ENCODE measurements at regions not wholly inside any gene's neighbourhood (a gene's known extent, or its start where the extent isn't known, plus 50 kb on each side); places are given as distances from the start of the nearest gene placed in this dataset.

DNA sequence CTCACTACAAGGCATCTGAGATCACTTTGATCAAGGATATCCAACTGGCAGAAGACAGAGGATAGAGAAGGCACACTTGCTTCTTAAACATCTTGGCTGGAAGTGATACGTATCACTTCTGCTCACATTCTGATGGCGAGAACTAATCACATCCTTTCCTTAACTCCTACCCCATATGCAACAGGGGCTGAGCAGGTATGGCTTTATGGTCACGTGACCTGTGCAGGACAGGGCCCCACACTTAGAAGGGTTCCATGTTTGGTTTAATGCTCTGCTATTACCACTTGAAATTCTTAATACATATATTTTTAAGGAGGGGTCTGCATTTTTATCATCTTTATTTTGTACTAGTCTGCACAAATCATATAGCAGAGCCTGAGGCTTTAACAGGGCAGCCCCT lies 177.3 kb downstream of the SLC15A5 start:
- no peaks in the 10 kb centered on the region for H3K27me3 ChIP-seq
- TF ChIP-seq, protein P1, sequence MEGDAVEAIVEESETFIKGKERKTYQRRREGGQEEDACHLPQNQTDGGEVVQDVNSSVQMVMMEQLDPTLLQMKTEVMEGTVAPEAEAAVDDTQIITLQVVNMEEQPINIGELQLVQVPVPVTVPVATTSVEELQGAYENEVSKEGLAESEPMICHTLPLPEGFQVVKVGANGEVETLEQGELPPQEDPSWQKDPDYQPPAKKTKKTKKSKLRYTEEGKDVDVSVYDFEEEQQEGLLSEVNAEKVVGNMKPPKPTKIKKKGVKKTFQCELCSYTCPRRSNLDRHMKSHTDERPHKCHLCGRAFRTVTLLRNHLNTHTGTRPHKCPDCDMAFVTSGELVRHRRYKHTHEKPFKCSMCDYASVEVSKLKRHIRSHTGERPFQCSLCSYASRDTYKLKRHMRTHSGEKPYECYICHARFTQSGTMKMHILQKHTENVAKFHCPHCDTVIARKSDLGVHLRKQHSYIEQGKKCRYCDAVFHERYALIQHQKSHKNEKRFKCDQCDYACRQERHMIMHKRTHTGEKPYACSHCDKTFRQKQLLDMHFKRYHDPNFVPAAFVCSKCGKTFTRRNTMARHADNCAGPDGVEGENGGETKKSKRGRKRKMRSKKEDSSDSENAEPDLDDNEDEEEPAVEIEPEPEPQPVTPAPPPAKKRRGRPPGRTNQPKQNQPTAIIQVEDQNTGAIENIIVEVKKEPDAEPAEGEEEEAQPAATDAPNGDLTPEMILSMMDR (IDR thresholded peaks at IDR 0.05) = no peak
- no peak for TF ChIP-seq POLR2A (IDR thresholded peaks at IDR 0.05)
- no peak overlapping the region for H3K4me3 ChIP-seq
- no peak overlapping the region for H3K27ac ChIP-seq
- H3K4me1 ChIP-seq = no peaks in the 10 kb centered on the region
- ATAC-seq (no peak), DNase-seq (no peak)
- 60 to 93% methylated on average over 3 of the region's 3 CpGs for WGBS, 2 donors
- intact Hi-C loops (cut with DNase I) = no loop called here
- no peaks in the 10 kb centered on the region for H3K9me3 ChIP-seq
- no peaks in the 10 kb centered on the region for H3K36me3 ChIP-seq (replicated peaks in 1 of 2; ENCODE audit: insufficient read depth in 1 of 2, low read depth in 2 of 2)

DNA sequence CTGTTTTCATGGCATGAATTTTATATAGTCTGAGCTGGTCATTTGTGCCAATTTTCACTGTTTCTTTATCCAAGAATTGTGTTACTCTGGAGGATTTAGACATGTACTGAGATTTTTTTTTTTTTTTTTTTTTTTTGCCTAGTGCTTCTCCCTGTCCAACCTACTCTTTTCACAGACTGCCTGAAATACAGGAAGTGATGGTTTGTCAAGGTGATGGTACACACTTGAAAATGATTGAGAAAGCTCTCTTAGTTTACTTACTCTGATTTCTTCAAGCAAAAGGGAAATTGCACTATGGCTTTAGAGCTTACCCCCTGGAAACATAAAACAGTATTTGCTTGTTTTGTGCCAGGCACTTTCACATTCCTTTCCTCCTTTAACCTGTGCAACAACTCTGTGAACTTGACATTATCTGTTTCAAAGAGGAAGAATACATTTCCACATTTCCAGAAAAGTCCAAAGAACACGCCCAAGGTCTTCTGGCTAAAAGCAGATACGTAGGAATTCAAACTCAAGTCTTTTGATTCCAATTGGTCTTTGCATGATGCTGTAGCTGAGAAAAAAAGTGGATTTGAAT lies 181.1 kb downstream of the SLC15A5 start:
- 69 to 78% methylated on average over 2 of the region's 2 CpGs for WGBS, 2 donors
- intact Hi-C loops (cut with DNase I) = no loop called here
- TF ChIP-seq POLR2A (IDR thresholded peaks at IDR 0.05) = no peak
- TF ChIP-seq, protein P1 (IDR thresholded peaks at IDR 0.05) = no peak
- DNase-seq (no peak), ATAC-seq (no peak)
- H3K27me3 ChIP-seq = no peaks in the 10 kb centered on the region
- no peaks in the 10 kb centered on the region for H3K36me3 ChIP-seq (replicated peaks in 1 of 2; ENCODE audit: insufficient read depth in 1 of 2, low read depth in 2 of 2)
- H3K9me3 ChIP-seq = no peaks in the 10 kb centered on the region
- H3K27ac ChIP-seq = no peak overlapping the region
- no peaks in the 10 kb centered on the region for H3K4me1 ChIP-seq
- no peak overlapping the region for H3K4me3 ChIP-seq

DNA sequence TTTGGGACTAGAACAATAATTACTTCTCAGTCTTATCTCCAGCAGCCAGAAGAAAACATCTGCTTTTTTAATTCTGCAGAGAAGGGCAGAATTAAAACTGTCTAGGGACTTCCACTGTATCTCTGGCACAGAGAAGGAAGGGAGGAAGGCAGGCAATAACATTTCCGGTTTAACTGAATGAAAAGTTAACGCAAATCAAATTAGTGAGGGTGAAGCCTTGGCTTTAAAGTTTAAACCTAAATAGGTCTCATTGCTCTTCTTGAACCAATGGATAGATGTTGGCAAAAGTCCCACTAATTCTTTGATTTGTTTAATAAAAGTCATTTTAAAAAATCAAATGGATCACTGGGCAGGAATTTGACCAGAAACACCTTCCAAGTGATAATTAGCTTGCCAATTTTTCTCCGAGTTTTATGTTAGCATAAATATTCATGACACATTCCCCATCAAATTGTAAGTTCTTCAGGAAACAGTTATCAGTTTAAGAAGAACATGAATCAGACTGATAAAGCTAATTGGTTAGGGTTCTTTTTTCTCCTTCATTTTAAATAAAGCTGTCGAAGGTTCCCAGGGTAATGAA lies 181.9 kb downstream of the SLC15A5 start:
- Histone ChIP-seq H3K36me3 (replicated peaks in 1 of 2; ENCODE audit: insufficient read depth in 1 of 2, low read depth in 2 of 2) (no peaks in the 10 kb centered on the region), H3K4me3 (no peak overlapping the region), H3K27ac (no peak overlapping the region), H3K27me3 (no peaks in the 10 kb centered on the region), H3K4me1 (no peaks in the 10 kb centered on the region), H3K9me3 (no peaks in the 10 kb centered on the region)
- 56 to 58% methylated on average over 4 of the region's 4 CpGs for WGBS, 2 donors
- ATAC-seq = no peak
- DNase-seq = no peak
- TF ChIP-seq, protein P1 (IDR thresholded peaks at IDR 0.05) = no peak
- TF ChIP-seq POLR2A (IDR thresholded peaks at IDR 0.05) = no peak
- intact Hi-C loops (cut with DNase I) = no loop called here

DNA sequence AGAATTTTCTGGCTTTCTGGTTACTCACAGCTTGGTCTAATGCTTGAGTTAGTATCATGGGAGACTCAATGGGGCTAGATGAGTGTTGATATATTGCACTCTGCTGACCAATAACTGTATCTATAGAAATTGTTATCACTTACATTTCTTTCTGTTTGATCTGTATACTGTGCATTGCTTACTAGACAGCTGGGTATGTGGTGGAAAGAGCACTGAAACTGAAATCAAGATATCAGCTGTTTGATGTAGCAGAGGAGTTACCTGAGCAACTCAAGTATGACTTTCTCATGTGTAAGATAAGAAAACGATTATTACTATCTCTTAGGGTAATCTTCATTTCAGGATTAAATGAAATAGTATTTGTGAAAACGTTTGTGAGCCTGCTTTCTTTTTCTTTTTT lies 183.0 kb downstream of the SLC15A5 start:
- ATAC-seq (no peak), DNase-seq (no peak)
- Histone ChIP-seq H3K27ac (no peak overlapping the region), H3K4me3 (no peak overlapping the region), H3K27me3 (no peaks in the 10 kb centered on the region), H3K36me3 (replicated peaks in 1 of 2; ENCODE audit: insufficient read depth in 1 of 2, low read depth in 2 of 2) (no peaks in the 10 kb centered on the region), H3K4me1 (no peaks in the 10 kb centered on the region), H3K9me3 (no peaks in the 10 kb centered on the region)
- TF ChIP-seq POLR2A (IDR thresholded peaks at IDR 0.05) = no peak
- TF ChIP-seq, protein P1 (IDR thresholded peaks at IDR 0.05) = no peak
- intact Hi-C loops (cut with DNase I) = no loop called here
- WGBS, 2 donors = 28 to 31% methylated on average over 2 of the region's 2 CpGs

DNA sequence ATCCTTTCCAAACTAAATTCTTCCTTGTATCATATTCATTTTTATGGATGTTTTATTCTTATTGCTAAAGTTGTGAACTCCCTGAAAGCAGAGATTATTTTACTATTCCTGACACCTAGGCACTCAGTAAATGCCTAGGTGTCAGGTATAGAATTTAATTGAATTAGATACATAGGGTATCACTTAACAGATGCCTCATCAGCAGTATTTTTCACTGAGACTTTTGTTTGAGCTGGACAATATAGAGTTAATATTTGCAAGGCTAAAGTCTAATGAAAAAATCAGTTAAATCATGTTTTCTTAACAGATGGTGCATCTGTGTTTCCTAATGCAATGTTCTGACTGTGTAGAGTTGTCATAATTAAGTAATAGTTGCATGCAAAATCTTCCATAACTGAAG lies 182.7 kb downstream of the DERA start:
- intact Hi-C loops (cut with DNase I) = no loop called here
- Histone ChIP-seq H3K36me3 (replicated peaks in 1 of 2; ENCODE audit: insufficient read depth in 1 of 2, low read depth in 2 of 2) (no peaks in the 10 kb centered on the region), H3K27me3 (no peaks in the 10 kb centered on the region), H3K27ac (no peak overlapping the region), H3K4me3 (no peak overlapping the region), H3K9me3 (no peaks in the 10 kb centered on the region), H3K4me1 (no peaks in the 10 kb centered on the region)
- no peak for DNase-seq
- no peak for ATAC-seq
- TF ChIP-seq, protein P1 (IDR thresholded peaks at IDR 0.05) = no peak
- no peak for TF ChIP-seq POLR2A (IDR thresholded peaks at IDR 0.05)

Data from body of pancreas (tissue), 4 donors.